ENCODE measurements at regions not wholly inside any gene's neighbourhood (a gene's known extent, or its start where the extent isn't known, plus 50 kb on each side); places are given as distances from the start of the nearest gene placed in this dataset.

GRCh38 chr7:41183741-41184140, 519.1 kb downstream of the INHBA start:
- intact Hi-C loops (cut with micrococcal nuclease): no loop called here
- Histone ChIP-seq H3K27me3 (ENCODE audit: control insufficient read depth in 2 of 2, insufficient read depth in 2 of 2, low read length in 2 of 2) (no peaks in the 10 kb centered on the region), H3K36me3 (replicated peaks in 1 of 2; ENCODE audit: control insufficient read depth in 1 of 2, insufficient read depth in 2 of 2, low read length in 2 of 2) (no peaks in the 10 kb centered on the region), H3K4me1 (ENCODE audit: control insufficient read depth in 1 of 2, insufficient read depth in 2 of 2, low read length in 2 of 2) (no peaks in the 10 kb centered on the region), H3K79me2 (ENCODE audit: insufficient read depth, low read length) (no peaks in the 10 kb centered on the region), H3K4me3 (replicated peaks in 1 of 3; ENCODE audit: low read depth in 2 of 3, low read length in 3 of 3) (no peak overlapping the region), H3K9ac (ENCODE audit: insufficient read depth, low read length, poor library complexity, severe bottlenecking) (no peak overlapping the region), H3K4me2 (replicated peaks; ENCODE audit: extremely low read depth, low read length, poor library complexity, severe bottlenecking) (no peak overlapping the region), H3K9me3 (replicated peaks in 1 of 2; ENCODE audit: control insufficient read depth in 1 of 2, insufficient read depth in 1 of 2, low read length in 2 of 2) (no peaks in the 10 kb centered on the region), H3K27ac (ENCODE audit: low read depth in 1 of 2, low read length in 2 of 2) (no peak overlapping the region), H4K20me1 (ENCODE audit: insufficient read depth, low read length) (no peaks in the 10 kb centered on the region), H2AFZ (ENCODE audit: insufficient read depth, low read depth, low read length, poor library complexity, severe bottlenecking) (no peak overlapping the region)
- Mint-ChIP-seq H3K9me3 (peaks cover 2 to 6% (median 3%) of the 10 kb centered on the region in 7 donors), H3K27ac (no peak overlapping the region), H3K4me1 (no peaks in the 10 kb centered on the region), H3K27me3 (ENCODE audit: low read depth in 3 of 3) (peaks cover 0 to 4% (median 0%) of the 10 kb centered on the region in 3 donors), H3K36me3 (no peaks in the 10 kb centered on the region), H3K4me3 (no peak overlapping the region)
- DNase-seq: no peak
- WGBS (ENCODE audit: insufficient coverage): 94% methylated on average over 2 of the region's 6 CpGs
- TF ChIP-seq, protein P1, sequence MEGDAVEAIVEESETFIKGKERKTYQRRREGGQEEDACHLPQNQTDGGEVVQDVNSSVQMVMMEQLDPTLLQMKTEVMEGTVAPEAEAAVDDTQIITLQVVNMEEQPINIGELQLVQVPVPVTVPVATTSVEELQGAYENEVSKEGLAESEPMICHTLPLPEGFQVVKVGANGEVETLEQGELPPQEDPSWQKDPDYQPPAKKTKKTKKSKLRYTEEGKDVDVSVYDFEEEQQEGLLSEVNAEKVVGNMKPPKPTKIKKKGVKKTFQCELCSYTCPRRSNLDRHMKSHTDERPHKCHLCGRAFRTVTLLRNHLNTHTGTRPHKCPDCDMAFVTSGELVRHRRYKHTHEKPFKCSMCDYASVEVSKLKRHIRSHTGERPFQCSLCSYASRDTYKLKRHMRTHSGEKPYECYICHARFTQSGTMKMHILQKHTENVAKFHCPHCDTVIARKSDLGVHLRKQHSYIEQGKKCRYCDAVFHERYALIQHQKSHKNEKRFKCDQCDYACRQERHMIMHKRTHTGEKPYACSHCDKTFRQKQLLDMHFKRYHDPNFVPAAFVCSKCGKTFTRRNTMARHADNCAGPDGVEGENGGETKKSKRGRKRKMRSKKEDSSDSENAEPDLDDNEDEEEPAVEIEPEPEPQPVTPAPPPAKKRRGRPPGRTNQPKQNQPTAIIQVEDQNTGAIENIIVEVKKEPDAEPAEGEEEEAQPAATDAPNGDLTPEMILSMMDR (IDR thresholded peaks at IDR 0.05): no peak

GRCh38 chr7:41182782-41183181, 520.1 kb downstream of the INHBA start:
- Mint-ChIP-seq H3K4me1 (no peaks in the 10 kb centered on the region), H3K4me3 (no peak overlapping the region), H3K27me3 (ENCODE audit: low read depth in 3 of 3) (peaks cover 0 to 4% (median 2%) of the 10 kb centered on the region in 3 donors), H3K27ac (no peak overlapping the region), H3K9me3 (peaks cover 1 to 6% (median 2%) of the 10 kb centered on the region in 7 donors), H3K36me3 (no peaks in the 10 kb centered on the region)
- H3K27me3 ChIP-seq (ENCODE audit: control insufficient read depth in 2 of 2, insufficient read depth in 2 of 2, low read length in 2 of 2): no peaks in the 10 kb centered on the region
- no peak overlapping the region for H3K27ac ChIP-seq (ENCODE audit: low read depth in 1 of 2, low read length in 2 of 2)
- H3K79me2 ChIP-seq (ENCODE audit: insufficient read depth, low read length): no peaks in the 10 kb centered on the region
- no peaks in the 10 kb centered on the region for H3K9me3 ChIP-seq (replicated peaks in 1 of 2; ENCODE audit: control insufficient read depth in 1 of 2, insufficient read depth in 1 of 2, low read length in 2 of 2)
- H4K20me1 ChIP-seq (ENCODE audit: insufficient read depth, low read length): no peaks in the 10 kb centered on the region
- no peaks in the 10 kb centered on the region for H3K36me3 ChIP-seq (replicated peaks in 1 of 2; ENCODE audit: control insufficient read depth in 1 of 2, insufficient read depth in 2 of 2, low read length in 2 of 2)
- intact Hi-C loops (cut with micrococcal nuclease): no loop called here
- H3K4me2 ChIP-seq (replicated peaks; ENCODE audit: extremely low read depth, low read length, poor library complexity, severe bottlenecking): no peak overlapping the region
- no peak overlapping the region for H3K9ac ChIP-seq (ENCODE audit: insufficient read depth, low read length, poor library complexity, severe bottlenecking)
- no peaks in the 10 kb centered on the region for H3K4me1 ChIP-seq (ENCODE audit: control insufficient read depth in 1 of 2, insufficient read depth in 2 of 2, low read length in 2 of 2)
- WGBS (ENCODE audit: insufficient coverage): 83% methylated on average over 1 of the region's 2 CpGs
- H3K4me3 ChIP-seq (replicated peaks in 1 of 3; ENCODE audit: low read depth in 2 of 3, low read length in 3 of 3): no peak overlapping the region
- no peak for DNase-seq
- H2AFZ ChIP-seq (ENCODE audit: insufficient read depth, low read depth, low read length, poor library complexity, severe bottlenecking): no peak overlapping the region
- TF ChIP-seq, protein P1 (IDR thresholded peaks at IDR 0.05): no peak

All from CD14-positive monocyte (primary cell).